ENCODE measurements at regions not wholly inside any gene's neighbourhood (a gene's known extent, or its start where the extent isn't known, plus 50 kb on each side); places are given as distances from the start of the nearest gene placed in this dataset.

DNA sequence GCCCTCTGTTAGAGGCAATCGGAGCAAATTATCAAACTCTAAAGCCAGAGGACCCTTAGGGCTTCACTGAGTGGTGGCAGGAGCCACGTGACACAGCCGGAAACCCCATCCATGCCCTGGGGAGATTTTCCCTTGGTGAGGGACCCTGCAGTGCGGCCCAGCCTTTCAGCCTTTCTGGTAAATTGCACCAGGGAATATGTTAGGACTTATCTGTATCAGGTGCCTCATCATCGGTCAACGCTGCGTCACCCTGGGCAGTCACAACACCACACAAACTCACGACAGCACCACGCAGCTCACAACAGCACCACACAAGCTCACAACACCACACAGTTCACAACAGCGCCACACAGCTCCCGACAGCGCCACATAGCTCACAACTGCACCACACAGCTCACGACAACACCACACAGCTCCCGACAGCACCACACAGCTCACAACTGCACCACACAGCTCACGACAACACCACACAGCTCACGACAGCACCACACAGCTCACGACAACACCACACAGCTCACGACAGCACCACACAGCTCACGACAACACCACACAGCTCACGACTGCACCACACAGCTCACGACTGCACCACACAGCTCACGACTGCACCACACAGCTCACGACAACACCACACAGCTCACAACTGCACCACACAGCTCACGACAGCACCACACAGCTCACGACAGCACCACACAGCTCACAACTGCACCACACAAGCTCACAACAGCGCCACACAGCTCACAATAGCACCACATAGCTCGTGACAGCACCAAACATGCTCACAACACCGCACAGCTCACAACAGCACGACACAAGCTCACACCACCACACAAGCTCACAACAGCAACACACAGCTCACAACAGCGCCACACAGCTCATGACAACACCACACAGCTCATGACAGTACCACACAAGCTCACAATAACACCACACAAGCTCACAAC is 199.0 kb downstream of the DLL1 start:
- TF ChIP-seq EP300 (IDR thresholded peaks at IDR 0.05) (no peak), POLR2A (IDR thresholded peaks at IDR 0.05; ENCODE audit: low read depth) (no peak), POLR2AphosphoS5 (IDR thresholded peaks at IDR 0.05) (no peak)
- TF ChIP-seq, protein P1, sequence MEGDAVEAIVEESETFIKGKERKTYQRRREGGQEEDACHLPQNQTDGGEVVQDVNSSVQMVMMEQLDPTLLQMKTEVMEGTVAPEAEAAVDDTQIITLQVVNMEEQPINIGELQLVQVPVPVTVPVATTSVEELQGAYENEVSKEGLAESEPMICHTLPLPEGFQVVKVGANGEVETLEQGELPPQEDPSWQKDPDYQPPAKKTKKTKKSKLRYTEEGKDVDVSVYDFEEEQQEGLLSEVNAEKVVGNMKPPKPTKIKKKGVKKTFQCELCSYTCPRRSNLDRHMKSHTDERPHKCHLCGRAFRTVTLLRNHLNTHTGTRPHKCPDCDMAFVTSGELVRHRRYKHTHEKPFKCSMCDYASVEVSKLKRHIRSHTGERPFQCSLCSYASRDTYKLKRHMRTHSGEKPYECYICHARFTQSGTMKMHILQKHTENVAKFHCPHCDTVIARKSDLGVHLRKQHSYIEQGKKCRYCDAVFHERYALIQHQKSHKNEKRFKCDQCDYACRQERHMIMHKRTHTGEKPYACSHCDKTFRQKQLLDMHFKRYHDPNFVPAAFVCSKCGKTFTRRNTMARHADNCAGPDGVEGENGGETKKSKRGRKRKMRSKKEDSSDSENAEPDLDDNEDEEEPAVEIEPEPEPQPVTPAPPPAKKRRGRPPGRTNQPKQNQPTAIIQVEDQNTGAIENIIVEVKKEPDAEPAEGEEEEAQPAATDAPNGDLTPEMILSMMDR (IDR thresholded peaks at IDR 0.05): no peak
- Histone ChIP-seq H3K9me3 (no peaks in the 10 kb centered on the region), H3K27me3 (no peaks in the 10 kb centered on the region), H3K4me3 (no peak overlapping the region), H3K4me1 (peaks cover 10 to 22% (median 11%) of the 10 kb centered on the region in 4 donors), H3K27ac (replicated peaks in 1 of 4) (no peak overlapping the region), H3K36me3 (no peaks in the 10 kb centered on the region)
- intact Hi-C loops (cut with DNase I): no loop called here
- 93% methylated on average over 30 of the region's 30 CpGs for WGBS
- no peak for DNase-seq (ENCODE audit: extremely low spot score)

DNA sequence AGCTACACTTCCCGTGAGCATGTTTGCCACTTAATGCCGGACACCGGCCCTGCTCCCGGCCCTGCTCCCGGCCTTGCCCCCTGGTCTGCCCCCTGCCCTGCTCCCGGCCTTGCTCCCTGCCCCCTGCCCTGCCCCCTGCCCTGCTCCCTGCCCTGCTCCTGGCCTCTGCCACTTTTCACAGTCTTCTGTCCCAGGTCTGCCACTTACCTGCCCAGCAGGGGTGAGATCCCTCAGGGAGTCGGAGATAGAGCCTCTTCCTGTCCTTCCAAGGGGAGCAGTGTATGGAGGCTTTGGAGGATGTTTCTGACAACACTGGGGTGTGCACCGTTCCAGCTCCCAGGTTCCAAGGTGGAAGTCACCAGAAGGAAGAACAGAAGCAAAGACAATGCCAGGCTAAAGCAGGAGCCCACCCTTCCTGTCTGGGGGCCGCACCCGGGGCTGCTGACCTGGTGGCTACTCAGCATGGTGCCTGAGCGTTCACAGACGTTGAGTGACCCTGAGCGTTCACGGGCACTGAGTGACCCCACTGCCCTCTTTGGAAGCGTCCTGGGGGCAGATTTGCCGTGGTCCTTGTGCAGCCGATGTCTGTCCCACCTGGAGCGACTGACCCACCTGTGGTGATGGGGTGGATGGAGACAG is 199.8 kb downstream of the DLL1 start:
- DNase-seq (ENCODE audit: extremely low spot score): no peak

DNA sequence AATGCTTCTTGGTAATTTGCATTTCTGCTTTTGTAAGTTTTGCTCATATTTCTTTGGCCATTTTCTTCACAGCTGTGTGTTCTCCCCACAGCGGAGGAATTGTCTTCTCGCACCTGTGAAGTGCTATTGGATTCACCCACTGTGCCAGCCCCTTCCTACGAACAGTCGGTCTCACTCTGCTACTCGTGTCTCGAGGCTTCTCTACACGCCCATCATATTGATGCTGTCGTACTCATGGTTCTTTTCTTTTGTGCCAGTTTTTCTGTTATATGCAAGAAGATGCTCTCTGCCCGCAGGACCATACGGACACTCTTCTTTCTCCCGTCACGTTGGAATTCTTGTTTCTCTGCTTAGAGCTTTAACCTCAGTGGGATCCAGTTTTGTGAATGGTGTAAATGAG is 200.3 kb downstream of the DLL1 start:
- TF ChIP-seq EP300 (IDR thresholded peaks at IDR 0.05) (no peak), POLR2A (IDR thresholded peaks at IDR 0.05; ENCODE audit: low read depth) (no peak), POLR2AphosphoS5 (IDR thresholded peaks at IDR 0.05) (no peak)
- TF ChIP-seq, protein P1 (IDR thresholded peaks at IDR 0.05): no peak
- no peaks in the 10 kb centered on the region for H3K36me3 ChIP-seq
- intact Hi-C loops (cut with DNase I): no loop called here
- H3K4me1 ChIP-seq: peaks cover 0 to 24% (median 10%) of the 10 kb centered on the region in 4 donors
- WGBS: 78% methylated on average over 12 of the region's 12 CpGs
- no peak for DNase-seq (ENCODE audit: extremely low spot score)
- H3K4me3 ChIP-seq: no peak overlapping the region
- no peak overlapping the region for H3K27ac ChIP-seq (replicated peaks in 1 of 4)
- no peaks in the 10 kb centered on the region for H3K27me3 ChIP-seq
- no peaks in the 10 kb centered on the region for H3K9me3 ChIP-seq

More for the DNA sequence above, 199.8 kb downstream of the DLL1 start:
- Histone ChIP-seq H3K9me3 (no peaks in the 10 kb centered on the region), H3K27me3 (no peaks in the 10 kb centered on the region), H3K4me1 (peaks cover 2 to 20% (median 9%) of the 10 kb centered on the region in 4 donors), H3K36me3 (no peaks in the 10 kb centered on the region), H3K4me3 (no peak overlapping the region), H3K27ac (replicated peaks in 1 of 4) (no peak overlapping the region)
- intact Hi-C loops (cut with DNase I): no loop called here
- 87% methylated on average over 18 of the region's 18 CpGs for WGBS
- TF ChIP-seq, protein P1 (IDR thresholded peaks at IDR 0.05): no peak
- no peak for TF ChIP-seq POLR2AphosphoS5 (IDR thresholded peaks at IDR 0.05)
- TF ChIP-seq EP300 (IDR thresholded peaks at IDR 0.05): no peak
- no peak for TF ChIP-seq POLR2A (IDR thresholded peaks at IDR 0.05; ENCODE audit: low read depth)

DNA sequence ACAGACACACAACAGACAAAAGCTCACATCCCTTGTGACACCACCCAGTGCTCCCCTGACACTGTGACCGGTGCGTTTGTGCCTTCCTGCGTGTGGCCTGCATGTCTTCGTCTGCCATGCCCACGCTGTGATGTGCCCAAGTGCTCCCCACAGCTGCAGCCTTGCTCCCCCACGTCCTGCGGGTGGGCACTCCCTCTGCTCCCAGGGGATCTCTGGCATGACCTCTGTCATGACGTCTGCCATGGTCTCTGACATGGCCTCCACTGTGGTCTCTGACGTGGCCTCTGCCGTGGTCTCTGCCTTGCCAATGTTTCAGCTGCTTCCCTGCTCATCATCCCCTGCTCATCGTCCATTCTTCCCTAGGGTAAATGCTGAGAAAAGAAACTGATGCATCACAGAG is 200.9 kb downstream of the DLL1 start:
- intact Hi-C loops (cut with DNase I): loop anchor here (10.0 kb wide), 1 partner anchor 125 kb away; no protein-coding TSS in a partner anchor
- H3K27ac ChIP-seq (replicated peaks in 1 of 4): no peak overlapping the region
- WGBS: 59% methylated on average over 11 of the region's 11 CpGs
- TF ChIP-seq POLR2A (IDR thresholded peaks at IDR 0.05; ENCODE audit: low read depth): no peak
- TF ChIP-seq, protein P1 (IDR thresholded peaks at IDR 0.05): no peak
- TF ChIP-seq POLR2AphosphoS5 (IDR thresholded peaks at IDR 0.05): no peak
- no peak for TF ChIP-seq EP300 (IDR thresholded peaks at IDR 0.05)
- no peaks in the 10 kb centered on the region for H3K36me3 ChIP-seq
- no peak for DNase-seq (ENCODE audit: extremely low spot score)
- H3K4me1 ChIP-seq: peaks cover 0 to 30% (median 12%) of the 10 kb centered on the region in 4 donors
- no peaks in the 10 kb centered on the region for H3K9me3 ChIP-seq
- no peaks in the 10 kb centered on the region for H3K27me3 ChIP-seq
- H3K4me3 ChIP-seq: no peak overlapping the region

All from esophagus muscularis mucosa (tissue), 4 donors.